Smooth muscle cell (in vitro differentiated cells): ENCODE measurements at regions not wholly inside any gene's neighbourhood (a gene's known extent, or its start where the extent isn't known, plus 50 kb on each side); places are given as distances from the start of the nearest gene placed in this dataset.

Source experiments
- DNase-seq: peaks from one replicate; lab custom pipeline; 2025; ENCODE audit not compliant: unreplicated experiment; lab: John Stamatoyannopoulos, UW
- H2AFZ ChIP-seq: fragments of 200-600 bp; sonication (generic); 2 replicates; pipeline ENCODE4 v1.6.0; 2016; ENCODE audit warnings: antibody characterized with exemption, low read depth, mild to moderate bottlenecking
- H3F3A ChIP-seq: fragments of 200-600 bp; sonication (generic); 2 replicates; pipeline ENCODE4 v1.6.0; 2017; ENCODE audit warnings: antibody characterized with exemption, low read depth
- H3K27ac ChIP-seq: fragments of 200-600 bp; sonication (generic); 2 replicates; pipeline ENCODE4 v1.5.1; 2016; ENCODE audit warnings: low read depth, mild to moderate bottlenecking
- H3K27me3 ChIP-seq: fragments of 200-600 bp; sonication (generic); 2 replicates; pipeline ENCODE4 v1.6.1; 2016; ENCODE audit warnings: low read depth, mild to moderate bottlenecking
- H3K36me3 ChIP-seq: fragments of 200-600 bp; sonication (generic); 2 replicates; pipeline ENCODE4 v1.5.1; 2016; ENCODE audit warnings: low read depth
- H3K4me1 ChIP-seq: fragments of 200-600 bp; sonication (generic); 2 replicates; pipeline ENCODE4 v1.5.1; 2016; ENCODE audit warnings: low read depth
- H3K4me2 ChIP-seq: fragments of 200-600 bp; sonication (generic); 2 replicates; pipeline ENCODE4 v1.6.0; 2016; ENCODE audit warnings: mild to moderate bottlenecking
- H3K4me3 ChIP-seq: fragments of 200-600 bp; sonication (generic); 2 replicates; pipeline ENCODE4 v1.5.1; 2016; ENCODE audit warnings: mild to moderate bottlenecking
- H3K79me2 ChIP-seq: fragments of 200-600 bp; sonication (generic); 2 replicates; pipeline ENCODE4 v1.6.0; 2016; ENCODE audit warnings: low read depth, mild to moderate bottlenecking
- H3K9ac ChIP-seq: fragments of 200-600 bp; sonication (generic); 2 replicates; pipeline ENCODE4 v1.6.0; 2016; ENCODE audit warnings: low read depth
- H3K9me3 ChIP-seq: fragments of 200-600 bp; sonication (generic); replicated peaks from 2 replicates; pipeline ENCODE4 v1.5.1; 2016; ENCODE audit warnings: low read depth
- H4K20me1 ChIP-seq: fragments of 200-600 bp; sonication (generic); 2 replicates; pipeline ENCODE4 v1.6.0; 2016; ENCODE audit warnings: low read depth
- CTCF ChIP-seq: fragments of 200-600 bp; sonication (generic); IDR thresholded peaks from 2 replicates; pipeline ENCODE4 v1.5.1; 2017; ENCODE audit warnings: borderline replicate concordance, mild to moderate bottlenecking, antibody characterized with exemption; ENCODE audit not compliant: insufficient read depth, poor library complexity, severe bottlenecking
- WGBS: methylation state at CpG from one replicate; pipeline ENCODE4 v1.1.7; 2016; ENCODE audit warnings: low lambda C conversion rate; 5-methylcytosine and 5-hydroxymethylcytosine counted together

- Histone ChIP-seq H3K4me3 (no peak overlapping the region), H3K4me1 (no peaks in the 10 kb centered on the region), H4K20me1 (no peaks in the 10 kb centered on the region), H3K9me3 (no peaks in the 10 kb centered on the region), H3K79me2 (no peaks in the 10 kb centered on the region), H2AFZ (no peak overlapping the region), H3K27ac (no peak overlapping the region), H3F3A (no peaks in the 10 kb centered on the region), H3K36me3 (no peaks in the 10 kb centered on the region), H3K4me2 (no peak overlapping the region), H3K27me3 (no peaks in the 10 kb centered on the region), H3K9ac (no peak overlapping the region)
- TF ChIP-seq CTCF, result no peak
- DNase-seq, result no peak
- WGBS, result 84% methylated on average over 2 of the region's 2 CpGs
Observed at GRCh38 chr6:100271625-100272024, 193.1 kb downstream of the SIM1 start.

- H3K79me2 ChIP-seq, result no peaks in the 10 kb centered on the region
- no peaks in the 10 kb centered on the region for H3K4me1 ChIP-seq
- no peak overlapping the region for H3K4me3 ChIP-seq
- H3K36me3 ChIP-seq, result no peaks in the 10 kb centered on the region
- 95% methylated on average over 5 of the region's 5 CpGs for WGBS
- H3K9me3 ChIP-seq, result no peaks in the 10 kb centered on the region
- no peak overlapping the region for H2AFZ ChIP-seq
- no peak for DNase-seq
- H3K27ac ChIP-seq, result no peak overlapping the region
- H3K9ac ChIP-seq, result no peak overlapping the region
- H3K4me2 ChIP-seq, result no peak overlapping the region
- H4K20me1 ChIP-seq, result no peaks in the 10 kb centered on the region
- TF ChIP-seq CTCF, result no peak
- no peaks in the 10 kb centered on the region for H3F3A ChIP-seq
- no peaks in the 10 kb centered on the region for H3K27me3 ChIP-seq
Observed at GRCh38 chr6:100271202-100271601, 193.5 kb downstream of the SIM1 start.

GRCh38 chr6:100269189-100269588, 195.5 kb downstream of the SIM1 start:
- Histone ChIP-seq H3K9me3 (no peaks in the 10 kb centered on the region), H3K4me2 (no peak overlapping the region), H3K4me3 (no peak overlapping the region), H3K36me3 (no peaks in the 10 kb centered on the region), H3K79me2 (no peaks in the 10 kb centered on the region), H4K20me1 (no peaks in the 10 kb centered on the region), H3K4me1 (no peaks in the 10 kb centered on the region), H3F3A (no peaks in the 10 kb centered on the region), H3K27me3 (no peaks in the 10 kb centered on the region), H3K27ac (no peak overlapping the region), H3K9ac (no peak overlapping the region), H2AFZ (no peak overlapping the region)
- TF ChIP-seq CTCF, result no peak
- 47% methylated on average over 2 of the region's 2 CpGs for WGBS
- DNase-seq, result no peak

- no peak overlapping the region for H3K4me3 ChIP-seq
- H3K4me1 ChIP-seq, result no peaks in the 10 kb centered on the region
- WGBS, result 86% methylated on average over 4 of the region's 4 CpGs
Observed at GRCh38 chr6:100268326-100268725, 196.4 kb downstream of the SIM1 start.

More at GRCh38 chr6:100268326-100268725, 196.4 kb downstream of the SIM1 start:
- Histone ChIP-seq H3K9me3 (no peaks in the 10 kb centered on the region), H3K27ac (no peak overlapping the region), H3K4me2 (no peak overlapping the region), H3K79me2 (no peaks in the 10 kb centered on the region), H3K36me3 (no peaks in the 10 kb centered on the region), H3K27me3 (no peaks in the 10 kb centered on the region), H4K20me1 (no peaks in the 10 kb centered on the region), H2AFZ (no peak overlapping the region), H3K9ac (no peak overlapping the region), H3F3A (no peaks in the 10 kb centered on the region)
- no peak for DNase-seq
- TF ChIP-seq CTCF, result no peak
